Skeletal muscle tissue (tissue), 3 donors: ENCODE measurements at regions not wholly inside any gene's neighbourhood (a gene's known extent, or its start where the extent isn't known, plus 50 kb on each side); places are given as distances from the start of the nearest gene placed in this dataset.

Source experiments
- H3K27ac ChIP-seq: one replicate; pipeline ENCODE4 v1.7.0; 2013; ENCODE audit warnings: mild to moderate bottlenecking, low read depth, low read length, inconsistent platforms
- H3K27me3 ChIP-seq, 3 donors: one replicate each; pipeline ENCODE4 v1.7.0; 2013; ENCODE audit warnings: low read length in 3 of 3; ENCODE audit not compliant: control insufficient read depth in 3 of 3, insufficient read depth in 3 of 3
- H3K36me3 ChIP-seq, 3 donors: one replicate each; pipeline ENCODE4 v1.7.0; 2013; ENCODE audit warnings: low read length in 3 of 3; ENCODE audit not compliant: control insufficient read depth in 3 of 3, insufficient read depth in 3 of 3
- H3K4me1 ChIP-seq, 3 donors: one replicate each; pipeline ENCODE4 v1.7.0; 2013; ENCODE audit warnings: low read length in 3 of 3, mild to moderate bottlenecking in 3 of 3; ENCODE audit not compliant: control insufficient read depth in 3 of 3, insufficient read depth in 3 of 3
- H3K4me3 ChIP-seq, 3 donors: one replicate each; pipeline ENCODE4 v1.7.0; 2013; ENCODE audit warnings: low read length in 3 of 3
- H3K9ac ChIP-seq, 3 donors: one replicate each; pipeline ENCODE4 v1.7.0; 2013; ENCODE audit warnings: low read length in 3 of 3, mild to moderate bottlenecking in 3 of 3, moderate library complexity in 2 of 3, low read depth in 1 of 3
- H3K9me3 ChIP-seq, 3 donors: one replicate each; pipeline ENCODE4 v1.7.0; 2013; ENCODE audit warnings: low read length in 3 of 3; ENCODE audit not compliant: control insufficient read depth in 3 of 3
- donor health status: Osteomylitis.

DNA sequence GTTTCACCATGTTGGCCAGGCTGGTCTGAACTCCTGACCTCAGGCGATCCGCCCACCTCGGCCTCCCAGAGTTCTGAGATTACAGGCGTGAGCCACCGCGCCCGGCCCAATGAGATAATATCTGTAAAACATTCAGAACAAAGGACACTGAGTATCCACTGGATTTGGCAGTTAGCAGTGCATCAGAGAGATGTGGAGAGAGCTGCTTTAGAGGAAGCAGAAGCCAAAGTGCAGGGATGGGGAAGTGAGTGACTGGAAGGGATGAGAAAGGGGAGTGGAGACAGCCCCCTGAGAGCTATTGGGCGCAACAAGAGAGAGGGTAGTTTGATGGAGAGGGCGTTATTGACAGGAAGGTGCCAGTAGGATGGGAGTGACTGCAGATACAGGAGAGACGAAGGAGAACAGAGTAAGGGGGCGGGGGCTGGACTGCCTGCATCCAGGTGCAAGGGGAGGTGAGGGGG is 157.5 kb upstream of the SHB start:
- Histone ChIP-seq H3K4me1 (peaks cover 0 to 2% (median 0%) of the 10 kb centered on the region in 3 donors), H3K27ac (no peak overlapping the region), H3K9me3 (no peaks in the 10 kb centered on the region), H3K36me3 (no peaks in the 10 kb centered on the region), H3K9ac (no peak overlapping the region), H3K4me3 (no peak overlapping the region), H3K27me3 (peaks cover 8 to 26% (median 17%) of the 10 kb centered on the region in 3 donors)

DNA sequence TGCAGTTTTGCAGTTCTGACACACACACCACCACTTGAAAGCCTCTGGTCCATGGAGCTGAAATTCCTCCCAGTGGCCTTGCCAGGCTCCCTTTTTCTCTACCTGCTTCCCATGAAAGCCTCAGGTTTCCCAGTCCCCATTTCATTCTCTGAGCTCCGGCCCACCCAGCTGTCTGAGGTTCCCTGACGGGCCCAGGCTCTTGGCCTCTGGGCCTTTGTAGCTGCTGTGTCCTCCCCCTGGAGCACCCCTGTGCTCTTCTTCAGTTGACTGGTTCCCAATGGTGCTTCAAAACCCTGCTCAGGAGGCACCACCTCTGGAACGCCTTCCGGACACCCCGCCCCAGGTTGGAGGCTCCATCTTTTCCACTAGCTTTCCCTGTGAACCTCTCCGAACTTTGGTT is 155.9 kb upstream of the SHB start:
- H3K27ac ChIP-seq = no peak overlapping the region
- H3K9ac ChIP-seq = no peak overlapping the region
- no peaks in the 10 kb centered on the region for H3K9me3 ChIP-seq
- H3K36me3 ChIP-seq = no peaks in the 10 kb centered on the region
- H3K27me3 ChIP-seq = peaks cover 8 to 26% (median 17%) of the 10 kb centered on the region in 3 donors
- H3K4me1 ChIP-seq = peaks cover 0 to 2% (median 0%) of the 10 kb centered on the region in 3 donors
- H3K4me3 ChIP-seq = no peak overlapping the region

DNA sequence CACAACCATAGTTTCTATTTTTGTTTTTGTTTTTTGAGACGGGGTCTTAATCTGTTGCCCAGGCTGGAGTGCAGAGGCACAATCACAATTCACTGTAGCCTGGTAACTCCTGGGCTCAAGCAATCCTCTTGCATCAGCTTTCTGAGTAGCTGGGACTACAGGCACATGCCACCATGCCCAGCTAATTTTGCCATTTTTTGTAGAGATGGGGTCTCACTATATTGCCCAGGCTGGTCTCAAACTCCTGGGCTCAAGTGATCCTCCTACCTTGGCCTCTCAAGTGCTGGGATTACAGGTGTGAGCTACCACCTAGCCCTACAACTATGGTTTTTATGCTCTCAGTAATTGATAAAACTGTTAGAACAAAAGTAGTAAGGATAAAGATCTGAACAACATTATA is 147.5 kb upstream of the SHB start:
- Histone ChIP-seq H3K27ac (no peak overlapping the region), H3K36me3 (no peaks in the 10 kb centered on the region), H3K9me3 (no peaks in the 10 kb centered on the region), H3K4me3 (no peak overlapping the region), H3K27me3 (peaks cover 0 to 3% (median 0%) of the 10 kb centered on the region in 3 donors), H3K4me1 (no peaks in the 10 kb centered on the region), H3K9ac (no peak overlapping the region)

DNA sequence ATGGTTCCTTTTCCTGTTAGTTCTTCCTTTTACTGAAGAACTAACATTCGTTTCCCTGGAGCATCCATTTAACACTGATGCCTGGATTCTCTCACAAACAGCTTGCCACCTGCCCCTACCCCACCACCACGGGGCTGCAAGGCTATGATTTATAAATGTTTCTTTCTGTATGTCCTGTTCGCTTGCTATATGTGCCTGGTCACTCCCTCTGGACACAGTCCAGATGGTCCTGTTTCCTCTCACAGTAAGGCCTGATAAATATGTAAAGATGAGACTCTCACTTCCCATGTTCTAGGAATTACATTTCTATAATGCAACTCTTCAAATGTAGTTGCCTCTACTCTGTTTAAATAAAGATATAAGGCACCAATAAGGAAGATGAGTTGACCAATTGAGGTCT is 146.4 kb upstream of the SHB start:
- Histone ChIP-seq H3K27ac (no peak overlapping the region), H3K27me3 (peaks cover 0 to 3% (median 0%) of the 10 kb centered on the region in 3 donors), H3K9me3 (no peaks in the 10 kb centered on the region), H3K4me3 (no peak overlapping the region), H3K36me3 (no peaks in the 10 kb centered on the region), H3K9ac (no peak overlapping the region), H3K4me1 (no peaks in the 10 kb centered on the region)

DNA sequence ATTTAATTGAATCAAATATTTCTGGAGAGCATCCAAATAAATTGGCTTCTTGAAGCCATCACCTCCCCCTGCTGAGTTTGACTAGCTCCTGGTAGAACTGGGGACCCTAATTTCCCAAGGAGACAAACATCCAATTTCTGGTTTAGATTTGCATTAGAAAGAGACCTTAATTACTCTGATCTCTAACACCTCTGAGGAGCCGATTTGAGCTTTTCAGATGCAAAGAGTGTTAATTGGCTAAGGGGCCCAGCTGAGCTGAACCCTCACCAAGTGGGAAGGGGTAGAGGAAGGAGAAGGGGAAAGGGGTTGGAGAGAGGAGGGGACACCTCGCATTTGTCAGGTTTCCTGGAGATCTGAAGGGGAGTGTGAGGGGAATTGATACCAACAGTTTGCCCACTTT is 145.4 kb upstream of the SHB start:
- H3K27me3 ChIP-seq = peaks cover 0 to 3% (median 0%) of the 10 kb centered on the region in 3 donors
- H3K9ac ChIP-seq = no peak overlapping the region

DNA sequence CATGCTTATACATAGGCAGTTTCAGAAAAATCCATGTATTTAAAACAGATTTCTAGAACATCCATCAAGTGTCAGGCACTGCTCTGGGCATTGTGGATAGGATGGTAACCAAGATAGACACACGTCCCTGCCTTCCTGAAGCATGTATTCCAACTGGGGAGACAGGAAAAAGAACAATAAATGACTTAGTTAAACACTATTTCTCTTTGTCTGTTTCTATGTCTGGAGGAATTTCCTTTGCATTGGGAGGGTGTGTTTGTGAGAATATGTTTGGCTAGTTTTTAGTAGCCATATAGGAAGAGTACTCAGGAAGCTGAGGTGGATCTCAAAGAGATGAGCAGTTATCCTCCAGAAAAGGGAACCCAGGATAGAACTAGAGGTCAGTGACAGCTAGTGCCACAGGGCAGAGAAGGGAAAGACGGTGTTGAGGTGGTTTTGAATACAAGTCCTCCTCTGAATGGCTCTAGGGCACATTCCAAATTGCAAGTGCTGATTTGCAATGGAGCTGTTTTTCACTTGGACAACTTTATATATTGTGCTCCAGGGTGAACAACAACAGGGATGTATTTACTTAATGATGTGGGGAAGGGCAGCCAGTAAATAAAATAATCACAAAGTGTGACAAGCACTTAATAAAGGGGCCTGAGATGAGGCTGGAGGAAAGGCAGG is 144.7 kb upstream of the SHB start:
- no peak overlapping the region for H3K4me3 ChIP-seq
- H3K9ac ChIP-seq = no peak overlapping the region
- H3K27me3 ChIP-seq = peaks cover 0 to 3% (median 0%) of the 10 kb centered on the region in 3 donors
- H3K9me3 ChIP-seq = no peaks in the 10 kb centered on the region
- no peak overlapping the region for H3K27ac ChIP-seq
- H3K36me3 ChIP-seq = no peaks in the 10 kb centered on the region
- no peaks in the 10 kb centered on the region for H3K4me1 ChIP-seq

More for the DNA sequence above, 145.4 kb upstream of the SHB start:
- Histone ChIP-seq H3K9me3 (no peaks in the 10 kb centered on the region), H3K4me3 (no peak overlapping the region), H3K27ac (no peak overlapping the region), H3K4me1 (no peaks in the 10 kb centered on the region), H3K36me3 (no peaks in the 10 kb centered on the region)

DNA sequence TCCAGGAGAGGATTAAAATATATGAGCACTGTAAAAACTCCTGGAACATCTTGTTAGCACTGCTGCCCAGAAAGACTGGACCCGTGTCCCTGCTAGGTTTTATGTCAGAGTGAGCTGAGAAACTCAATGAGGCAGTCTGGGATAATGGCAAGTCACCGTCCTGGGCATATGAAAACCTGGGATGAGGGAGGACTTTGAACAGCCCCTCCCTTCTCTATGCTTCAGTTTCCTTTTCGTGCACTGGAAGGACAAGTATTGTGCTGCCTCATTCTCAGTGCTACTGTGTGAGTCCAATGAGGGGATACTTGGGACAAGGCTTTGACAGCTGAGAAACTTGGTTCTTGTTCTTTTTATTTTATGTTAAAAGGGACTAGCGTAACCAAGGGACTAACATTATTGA is 143.0 kb upstream of the SHB start:
- H3K27me3 ChIP-seq = peaks cover 0 to 3% (median 0%) of the 10 kb centered on the region in 3 donors
- no peaks in the 10 kb centered on the region for H3K4me1 ChIP-seq
- no peaks in the 10 kb centered on the region for H3K36me3 ChIP-seq
- H3K9ac ChIP-seq = no peak overlapping the region
- H3K9me3 ChIP-seq = no peaks in the 10 kb centered on the region
- no peak overlapping the region for H3K4me3 ChIP-seq
- H3K27ac ChIP-seq = no peak overlapping the region

DNA sequence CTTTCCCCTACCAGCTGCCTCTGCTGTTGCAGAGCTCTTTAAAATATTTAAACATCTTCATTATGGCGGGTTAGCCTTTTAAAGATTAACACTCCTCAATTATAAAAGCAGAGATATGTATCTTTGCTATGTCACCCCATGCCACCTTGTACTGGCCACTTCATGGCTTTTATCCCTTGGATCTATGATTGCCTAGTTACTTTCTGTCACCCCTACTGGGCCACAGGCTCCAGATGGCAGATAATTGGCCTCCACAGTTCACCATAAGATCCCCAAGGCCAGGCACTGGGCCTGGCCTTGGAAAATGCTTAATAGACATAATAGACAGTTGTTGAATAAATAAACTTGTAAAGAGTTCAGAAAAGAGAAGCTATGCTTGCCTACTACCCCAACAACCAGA is 142.0 kb upstream of the SHB start:
- H3K36me3 ChIP-seq = no peaks in the 10 kb centered on the region
- no peaks in the 10 kb centered on the region for H3K4me1 ChIP-seq
- H3K4me3 ChIP-seq = no peak overlapping the region
- H3K9ac ChIP-seq = no peak overlapping the region
- H3K27ac ChIP-seq = no peak overlapping the region
- no peaks in the 10 kb centered on the region for H3K9me3 ChIP-seq
- H3K27me3 ChIP-seq = peaks cover 0 to 3% (median 0%) of the 10 kb centered on the region in 3 donors

DNA sequence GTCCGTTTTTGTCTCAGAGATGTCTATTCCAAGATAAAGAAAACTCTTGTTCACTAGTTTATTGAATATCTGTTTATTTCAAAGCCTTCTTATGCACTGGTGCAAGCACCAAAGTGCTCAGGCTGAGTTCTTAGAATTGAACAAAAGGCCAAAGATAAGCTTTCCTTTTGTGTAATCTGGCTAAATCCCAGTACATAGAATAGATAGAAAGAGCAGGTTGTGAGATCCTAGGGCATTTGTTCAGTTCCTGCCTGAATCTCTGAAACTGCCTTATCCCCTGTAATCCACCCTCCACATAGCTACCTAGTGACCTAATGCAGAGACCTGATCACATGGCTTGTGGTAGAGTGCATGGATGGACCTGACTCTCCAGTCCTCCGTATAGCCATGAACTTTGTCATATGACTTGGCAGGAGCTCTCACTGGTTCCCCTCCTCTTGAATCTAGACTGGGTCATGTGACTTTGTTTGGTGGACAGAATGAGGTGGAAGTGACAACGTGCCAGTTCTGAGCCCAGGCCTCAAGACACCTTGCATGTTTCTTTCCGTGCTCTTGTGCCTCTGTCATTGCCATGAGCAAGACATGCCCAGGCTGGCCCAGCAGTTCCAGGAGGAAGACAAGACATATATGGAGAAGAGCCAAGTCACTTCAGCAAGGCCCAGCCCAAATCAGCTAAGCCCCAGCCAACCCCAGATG is 139.3 kb upstream of the SHB start:
- Histone ChIP-seq H3K9ac (no peak overlapping the region), H3K27me3 (no peaks in the 10 kb centered on the region), H3K36me3 (no peaks in the 10 kb centered on the region), H3K4me1 (no peaks in the 10 kb centered on the region), H3K27ac (no peak overlapping the region), H3K4me3 (no peak overlapping the region), H3K9me3 (no peaks in the 10 kb centered on the region)

DNA sequence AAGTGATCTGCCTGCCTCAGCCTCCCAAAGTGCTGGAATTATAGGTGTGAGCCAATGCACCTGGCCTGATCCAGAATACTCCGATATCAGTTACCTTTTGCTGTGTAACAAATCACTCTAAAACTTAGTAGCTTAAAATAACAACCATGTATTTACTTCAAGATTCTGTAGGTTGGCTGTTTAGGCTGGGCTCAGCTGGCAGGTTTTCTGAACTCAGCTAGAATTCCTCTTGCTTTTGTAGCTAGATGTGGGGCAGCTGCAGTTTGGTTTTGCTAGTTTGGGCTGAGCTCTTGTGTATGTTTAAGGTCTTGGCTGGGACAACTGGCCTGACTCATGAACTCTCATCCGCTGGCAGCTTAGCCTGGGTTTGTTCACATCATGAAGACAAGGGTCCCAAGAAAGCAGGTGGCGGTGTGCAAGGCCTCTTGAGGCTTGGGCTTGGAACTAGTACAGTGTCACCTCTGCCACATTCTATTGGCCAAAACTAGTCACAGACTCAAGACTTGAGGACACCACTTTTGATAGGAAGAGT is 138.3 kb upstream of the SHB start:
- no peaks in the 10 kb centered on the region for H3K36me3 ChIP-seq
- no peaks in the 10 kb centered on the region for H3K27me3 ChIP-seq
- no peaks in the 10 kb centered on the region for H3K4me1 ChIP-seq
- no peak overlapping the region for H3K4me3 ChIP-seq
- no peaks in the 10 kb centered on the region for H3K9me3 ChIP-seq
- no peak overlapping the region for H3K27ac ChIP-seq
- H3K9ac ChIP-seq = no peak overlapping the region
